GM18498 (cell line): ENCODE measurements at regions not wholly inside any gene's neighbourhood (a gene's known extent, or its start where the extent isn't known, plus 50 kb on each side); places are given as distances from the start of the nearest gene placed in this dataset.
"Not testable (repeated sequence)": the region's sequence is repeated elsewhere in the genome, so short reads cannot be mapped to it uniquely, and the experiment has no call there.

Experiments
- ATAC-seq: cut with Tn5 transposase; IDR thresholded peaks from one replicate; pipeline ENCODE4 v1.9.1; 2021; ENCODE audit warnings: mild to moderate bottlenecking, moderate library complexity; ENCODE audit not compliant: unreplicated experiment

DNA sequence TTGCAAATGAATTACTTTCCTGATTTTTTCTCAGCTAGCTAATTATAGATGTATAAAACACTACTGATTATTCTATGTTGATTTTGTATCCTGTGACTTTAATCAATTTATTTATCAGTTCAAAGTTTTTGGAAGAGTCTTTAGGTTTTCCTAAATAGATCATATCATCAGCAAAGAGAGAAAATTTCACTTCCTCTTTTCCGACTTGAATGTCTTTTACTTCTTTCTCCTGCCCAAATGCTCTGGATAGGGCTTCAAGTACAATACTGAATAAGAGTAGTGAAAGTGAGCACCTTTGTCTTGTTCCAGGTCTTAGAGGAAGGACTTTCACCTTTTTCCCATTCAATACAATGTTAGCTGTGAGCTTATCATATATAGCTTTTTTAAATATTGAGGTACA lies 417.9 kb downstream of the PDGFC start:
- ATAC-seq = no peak

DNA sequence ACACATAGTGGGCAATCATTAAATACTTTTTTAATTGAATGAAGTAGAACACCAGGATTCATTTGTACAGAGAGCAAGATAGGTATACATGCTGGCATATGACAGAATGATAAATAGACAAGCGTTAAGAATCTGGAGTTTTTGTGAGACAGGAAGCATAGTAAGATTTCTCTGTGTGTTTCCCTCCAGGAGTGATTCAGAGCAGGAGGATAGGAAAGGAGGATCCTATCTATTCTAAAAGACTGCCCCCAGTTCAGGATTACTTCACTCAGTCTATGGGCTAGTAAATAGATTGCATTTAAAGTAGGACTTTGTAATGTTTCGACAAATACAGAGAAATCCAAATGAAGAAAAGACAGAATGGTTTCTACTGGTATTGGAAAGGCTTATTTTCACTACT lies 423.7 kb downstream of the PDGFC start:
- no peak for ATAC-seq

- no peak for ATAC-seq
Observed at GRCh38 chr4:156547439-156547838, 424.2 kb downstream of the PDGFC start.

DNA sequence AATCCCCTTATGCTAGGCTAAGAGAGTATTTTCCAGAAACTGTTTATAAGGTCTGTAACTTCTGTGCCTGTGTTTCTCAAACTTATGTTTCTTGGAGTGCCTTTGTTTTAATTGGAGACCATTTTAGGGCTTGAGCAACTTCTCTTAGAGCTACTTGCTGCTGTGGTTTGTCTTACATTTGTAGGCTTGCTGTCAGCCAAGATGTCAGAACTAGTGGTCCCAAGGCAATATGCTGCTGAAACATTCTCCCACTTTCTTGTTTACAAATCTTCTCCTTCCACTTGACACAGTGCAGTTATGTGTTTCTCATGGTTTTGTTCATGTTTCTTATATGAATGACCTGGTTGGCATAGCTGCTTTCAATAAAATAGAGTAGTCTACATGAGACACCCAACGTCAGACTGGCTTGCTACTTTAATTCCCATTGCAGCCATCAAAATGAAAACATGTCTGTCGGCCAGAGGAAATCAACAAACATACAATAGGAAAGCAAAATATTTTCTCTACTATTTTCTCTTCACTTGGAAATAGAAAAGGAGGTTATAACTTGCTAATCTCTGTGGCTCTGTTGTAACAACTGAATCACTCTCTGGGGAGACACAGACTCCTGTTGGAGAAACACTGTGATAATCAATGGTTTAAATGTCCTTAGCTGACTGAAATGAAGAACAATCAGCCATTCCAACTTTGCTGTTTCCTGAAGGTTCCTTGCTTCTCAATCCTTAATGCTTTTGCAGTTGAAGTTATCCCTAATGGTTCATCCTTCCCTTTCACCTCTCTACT lies 426.4 kb downstream of the PDGFC start:
- ATAC-seq = no peak

- ATAC-seq = no peak
Observed at GRCh38 chr4:156539376-156539775, 432.2 kb downstream of the PDGFC start.

- ATAC-seq = no peak
Observed at GRCh38 chr4:156538651-156539257, 432.8 kb downstream of the PDGFC start.

DNA sequence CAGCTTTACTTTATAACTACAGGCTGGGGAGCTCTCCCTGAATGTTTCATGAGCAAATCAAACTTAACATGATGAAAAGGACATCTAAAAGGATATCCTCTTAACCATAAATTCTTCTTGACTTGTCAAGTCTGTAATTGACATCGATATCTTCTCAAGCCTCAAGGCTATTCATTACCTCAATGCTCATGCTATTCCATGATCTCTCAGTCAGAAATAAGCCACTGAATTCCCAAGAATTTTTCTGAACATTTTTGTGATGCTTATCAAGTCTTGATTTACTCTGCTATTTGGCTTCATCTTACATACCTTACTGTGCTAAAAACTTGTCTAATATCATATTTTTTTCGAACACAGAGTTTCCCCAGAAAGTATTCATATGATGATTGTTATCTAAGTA lies 433.4 kb downstream of the PDGFC start:
- ATAC-seq = no peak

DNA sequence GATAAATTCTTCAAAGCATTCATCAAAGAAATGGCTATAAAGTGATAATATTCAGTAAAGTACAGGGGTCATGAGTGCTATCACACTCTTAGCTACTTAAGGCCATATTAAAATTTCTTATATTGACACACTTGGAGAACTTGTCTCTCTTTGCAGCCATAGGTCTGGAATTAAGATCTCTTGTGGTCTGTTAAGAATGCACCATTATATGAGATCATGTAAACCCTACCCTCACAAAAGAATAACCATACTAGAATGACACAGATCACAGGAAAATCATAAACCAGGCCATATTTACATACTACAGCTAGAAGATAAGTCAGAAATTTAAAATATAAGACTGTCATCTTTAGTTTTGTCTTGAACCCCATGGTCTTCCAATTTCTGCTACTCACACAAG lies 434.3 kb downstream of the PDGFC start:
- no peak for ATAC-seq

DNA sequence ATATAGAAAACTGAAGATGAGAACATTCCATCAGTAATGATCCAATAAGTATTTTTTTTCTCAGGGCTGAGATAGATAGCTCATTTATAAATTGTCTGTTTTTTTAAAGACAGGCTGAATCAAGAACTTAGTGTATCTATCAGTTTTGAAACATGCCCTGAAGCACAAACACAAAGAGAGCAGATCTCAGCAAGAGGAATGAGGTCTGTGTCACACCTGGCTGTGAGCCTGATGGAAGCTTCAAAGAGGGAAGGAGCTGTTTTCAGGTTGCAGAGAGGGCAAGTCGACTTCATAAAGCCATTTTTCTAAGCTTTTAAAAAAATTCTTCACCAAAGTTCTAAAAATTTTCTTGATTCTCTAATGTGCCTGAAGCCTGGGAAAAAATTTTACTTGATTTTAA lies 434.9 kb downstream of the PDGFC start:
- no peak for ATAC-seq

- no peak for ATAC-seq
Observed at GRCh38 chr4:156534205-156534604, 437.4 kb downstream of the PDGFC start.

- ATAC-seq = no peak
Observed at GRCh38 chr4:156528216-156528615, 443.4 kb downstream of the PDGFC start.

DNA sequence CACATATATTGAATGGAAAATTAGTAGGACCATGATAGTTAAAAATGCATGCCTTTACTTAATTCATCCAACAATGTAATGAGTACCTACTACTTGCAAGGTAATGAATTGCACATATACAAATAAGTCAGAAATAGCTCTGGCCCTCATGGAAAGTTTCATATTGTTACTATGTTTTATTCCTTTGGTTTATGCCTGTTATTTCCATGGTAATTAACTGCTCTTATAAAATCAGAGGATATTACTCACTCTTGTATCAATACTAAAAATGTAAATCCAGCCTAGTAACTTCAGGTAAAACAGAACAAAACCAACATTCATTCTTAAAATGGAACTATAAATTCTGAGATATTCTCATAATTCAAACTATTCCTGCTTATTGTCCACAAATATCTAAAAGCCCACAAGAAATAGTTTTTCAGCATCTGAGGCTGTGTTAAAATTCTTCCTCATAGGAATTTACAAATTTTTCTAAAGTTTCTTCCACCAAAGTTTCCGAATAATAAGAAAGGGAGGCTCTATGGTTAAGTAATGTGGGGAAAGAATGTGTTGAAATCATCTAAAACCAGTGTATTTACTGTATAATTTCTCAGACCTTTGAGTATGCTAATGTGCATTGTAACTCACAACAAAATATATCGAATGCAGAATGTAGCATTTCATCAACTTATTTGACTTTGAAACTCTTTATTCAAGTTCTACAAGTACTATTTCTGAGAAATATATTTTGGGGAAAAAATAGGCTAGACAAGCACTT lies 444.2 kb downstream of the PDGFC start:
- no peak for ATAC-seq

GRCh38 chr4:156523991-156524390 lies 447.6 kb downstream of the PDGFC start:
- no peak for ATAC-seq

DNA sequence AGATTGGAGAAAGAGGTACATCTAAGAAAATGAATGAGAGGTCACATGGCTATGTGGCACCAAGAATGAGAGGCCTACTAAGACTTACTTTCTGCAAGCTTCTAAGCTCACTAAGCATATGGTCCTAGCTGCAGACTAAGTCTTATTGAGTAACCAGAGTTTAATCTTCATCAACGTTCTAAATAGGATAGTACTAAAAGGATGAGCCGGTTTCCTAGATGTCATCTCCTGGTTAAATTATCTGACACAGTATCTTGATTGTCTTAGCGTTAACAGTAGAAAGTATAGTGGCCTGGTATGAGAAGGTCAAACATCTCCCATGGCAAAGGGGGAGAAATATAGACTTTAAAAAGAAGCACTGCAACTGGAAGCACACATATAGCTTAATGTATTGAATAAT lies 448.1 kb downstream of the PDGFC start:
- ATAC-seq = no peak

- ATAC-seq = no peak
Observed at GRCh38 chr4:156521631-156522030, 450.0 kb downstream of the PDGFC start.

- no peak for ATAC-seq
Observed at GRCh38 chr4:156517956-156518355, 453.6 kb downstream of the PDGFC start.

GRCh38 chr4:156517546-156517945 lies 454.1 kb downstream of the PDGFC start:
- ATAC-seq = no peak

DNA sequence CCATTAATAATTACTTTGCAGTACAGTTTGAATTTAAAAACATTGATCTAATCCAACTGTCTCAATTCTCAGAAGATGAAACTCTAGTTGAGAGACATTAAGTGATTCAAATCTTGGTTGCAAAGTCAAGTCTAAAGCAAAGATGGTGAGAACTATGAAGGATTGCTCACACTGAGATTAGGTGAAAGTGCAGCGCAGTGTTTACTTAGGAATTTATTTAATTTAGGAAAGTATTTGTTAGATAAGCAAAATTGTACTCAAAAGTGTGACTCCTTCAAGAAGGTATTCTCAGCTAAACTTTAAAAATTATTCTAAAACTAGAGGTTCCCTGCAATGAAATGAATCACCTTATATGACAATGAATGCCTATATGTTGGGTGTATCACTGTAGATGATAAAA lies 454.9 kb downstream of the PDGFC start:
- no peak for ATAC-seq

DNA sequence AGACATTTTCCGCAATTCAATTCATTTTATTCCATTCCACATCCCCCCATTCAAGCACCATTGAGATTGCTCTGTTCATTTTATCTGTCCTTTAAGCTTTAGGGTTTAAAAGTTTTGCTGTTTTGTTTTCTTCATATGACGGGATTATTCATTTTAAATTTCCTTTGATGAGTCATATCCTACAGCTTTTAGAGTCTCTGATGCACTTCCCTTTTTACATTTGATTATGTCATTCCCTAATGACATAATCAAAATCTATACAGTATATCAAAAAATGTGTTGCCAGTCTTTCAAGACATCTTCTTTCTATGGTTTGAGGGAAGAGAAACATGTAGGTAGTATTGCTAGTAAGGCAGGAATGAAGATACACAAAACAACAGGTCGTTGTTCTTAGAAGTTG lies 456.3 kb downstream of the PDGFC start:
- no peak for ATAC-seq

GRCh38 chr4:156512622-156513021 lies 459.0 kb downstream of the PDGFC start:
- no peak for ATAC-seq

- not testable (repeated sequence) for ATAC-seq
Observed at GRCh38 chr4:156509921-156510320, 461.7 kb downstream of the PDGFC start.

DNA sequence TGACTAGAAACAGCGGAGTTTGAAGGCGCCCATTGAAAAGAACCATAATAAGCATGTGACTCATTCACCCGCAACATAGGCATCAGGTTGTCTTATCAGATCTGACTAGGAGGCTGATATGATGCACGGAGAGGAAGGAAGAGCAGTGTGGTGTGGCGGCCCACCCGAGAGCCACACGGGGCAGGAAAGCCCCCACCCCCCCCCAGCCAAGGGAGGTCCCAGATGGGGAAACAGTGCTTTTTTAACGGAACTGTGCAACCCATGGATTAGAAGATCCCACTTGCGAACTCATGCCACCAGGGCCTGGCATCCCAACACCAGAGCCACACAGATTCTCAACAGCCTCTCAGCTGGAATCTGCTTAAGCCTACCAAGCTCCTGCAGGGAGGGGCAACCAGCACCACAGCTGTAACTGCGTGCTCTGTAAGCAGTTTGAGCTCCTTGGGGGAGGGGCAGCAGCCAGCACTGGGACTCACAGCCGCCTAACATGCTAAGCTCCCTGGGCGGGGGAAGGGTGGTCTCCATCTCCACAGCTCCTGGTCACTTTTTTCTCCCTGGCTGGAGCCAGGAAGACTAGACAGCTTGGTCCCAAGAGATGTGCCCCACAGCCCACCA lies 466.2 kb downstream of the PDGFC start:
- ATAC-seq = no peak
